GM21526 (cell line): ENCODE measurements at regions not wholly inside any gene's neighbourhood (a gene's known extent, or its start where the extent isn't known, plus 50 kb on each side); places are given as distances from the start of the nearest gene placed in this dataset.
"Not testable (repeated sequence)": the region's sequence is repeated elsewhere in the genome, so short reads cannot be mapped to it uniquely, and the experiment has no call there.

Experiments
- ATAC-seq: cut with Tn5 transposase; IDR thresholded peaks from one replicate; pipeline ENCODE4 v1.9.1; 2021; ENCODE audit warnings: moderate library complexity; ENCODE audit not compliant: unreplicated experiment, low FRiP score

- ATAC-seq: no peak
Observed at GRCh38 chr6:135129136-135129856, 51.8 kb upstream of the MYB start.

GRCh38 chr6:135128268-135128914 lies 52.7 kb upstream of the MYB start:
- ATAC-seq: peak; percentile 80

GRCh38 chr6:135126729-135127128 lies 54.4 kb upstream of the MYB start:
- no peak for ATAC-seq

- no peak for ATAC-seq
Observed at GRCh38 chr6:135126034-135126433, 55.1 kb upstream of the MYB start.

GRCh38 chr6:135121434-135121833 lies 59.7 kb upstream of the MYB start:
- no peak for ATAC-seq

GRCh38 chr6:135118134-135118730 lies 62.9 kb upstream of the MYB start:
- no peak for ATAC-seq

GRCh38 chr6:135117413-135117968 lies 62.9 kb upstream of the HBS1L start:
- no peak for ATAC-seq

- no peak for ATAC-seq
Observed at GRCh38 chr6:135116571-135116970, 61.9 kb upstream of the HBS1L start.

- no peak for ATAC-seq
Observed at GRCh38 chr6:135115834-135116233, 61.2 kb upstream of the HBS1L start.

- no peak for ATAC-seq
Observed at GRCh38 chr6:135115411-135115810, 60.8 kb upstream of the HBS1L start.

GRCh38 chr6:135114355-135115145 lies 59.9 kb upstream of the HBS1L start:
- peak; percentile 55 for ATAC-seq

GRCh38 chr6:135113860-135114259 lies 59.2 kb upstream of the HBS1L start:
- ATAC-seq: no peak

- ATAC-seq: not testable (repeated sequence)
Observed at GRCh38 chr6:135112951-135113350, 58.3 kb upstream of the HBS1L start.

GRCh38 chr6:135110261-135110781 lies 55.7 kb upstream of the HBS1L start:
- ATAC-seq: not testable (repeated sequence)

- no peak for ATAC-seq
Observed at GRCh38 chr6:135109761-135110160, 55.1 kb upstream of the HBS1L start.

GRCh38 chr6:135108692-135109091 lies 54.1 kb upstream of the HBS1L start:
- no peak for ATAC-seq

GRCh38 chr6:135106611-135107010 lies 52.0 kb upstream of the HBS1L start:
- ATAC-seq: no peak

GRCh38 chr6:135105710-135106109 lies 51.1 kb upstream of the HBS1L start:
- no peak for ATAC-seq

GRCh38 chr6:135105299-135105698 lies 50.7 kb upstream of the HBS1L start:
- ATAC-seq: no peak
